Spleen (tissue), 7 donors: ENCODE measurements at regions not wholly inside any gene's neighbourhood (a gene's known extent, or its start where the extent isn't known, plus 50 kb on each side); places are given as distances from the start of the nearest gene placed in this dataset.

Experiments used
- POLR2A ChIP-seq, 3 donors: fragments of 450-650 bp; IDR thresholded peaks; one replicate each; pipeline ENCODE4 v1.5.1; 2017; ENCODE audit warnings: antibody characterized with exemption in 3 of 3, mild to moderate bottlenecking in 1 of 3
- TF ChIP-seq, protein P1 (sequence below), 11 experiments: fragments of 200-600 bp in 7 of 11; fragments of 450-650 bp in 4 of 11; sonication (generic) in 4 of 11; IDR thresholded peaks in 8 of 11; conservative IDR thresholded peaks in 3 of 11; 1 replicate in 7 of 11; 2 replicates in 4 of 11; pipeline versions ENCODE4 v1.4.0 to v1.8.0; 2016 to 2021; ENCODE audit warnings: antibody characterized with exemption in 11 of 11, inconsistent platforms in 4 of 11, mild to moderate bottlenecking in 1 of 11
- donor health status: DM: no; HTN: no; CAD: no; lungs with moderate emphysema.
- donor health status: DM: no; HTN: no; CAD: no.
- donor health status: DM: no; HTN: no; CAD: no.

DNA sequence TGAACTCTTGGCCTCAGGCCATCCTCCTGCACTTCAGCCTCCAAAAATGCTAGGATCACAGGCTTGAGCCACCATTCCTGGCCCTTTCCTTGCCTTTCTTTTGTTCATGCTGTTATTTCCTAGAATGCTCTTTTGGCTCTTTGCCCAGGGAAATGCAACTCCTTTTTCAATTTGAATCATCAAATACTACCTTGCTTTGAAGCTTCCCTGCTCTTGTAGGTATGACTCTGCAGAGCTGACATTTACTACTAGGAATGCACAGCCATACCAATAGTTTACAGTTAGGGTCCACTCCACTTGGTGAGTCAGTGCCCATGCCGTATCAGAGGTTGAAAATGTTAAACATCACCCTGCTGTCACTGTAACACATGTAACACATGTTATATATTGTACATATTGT is 107.0 kb upstream of the CRY1 start:
- TF ChIP-seq, protein P1, sequence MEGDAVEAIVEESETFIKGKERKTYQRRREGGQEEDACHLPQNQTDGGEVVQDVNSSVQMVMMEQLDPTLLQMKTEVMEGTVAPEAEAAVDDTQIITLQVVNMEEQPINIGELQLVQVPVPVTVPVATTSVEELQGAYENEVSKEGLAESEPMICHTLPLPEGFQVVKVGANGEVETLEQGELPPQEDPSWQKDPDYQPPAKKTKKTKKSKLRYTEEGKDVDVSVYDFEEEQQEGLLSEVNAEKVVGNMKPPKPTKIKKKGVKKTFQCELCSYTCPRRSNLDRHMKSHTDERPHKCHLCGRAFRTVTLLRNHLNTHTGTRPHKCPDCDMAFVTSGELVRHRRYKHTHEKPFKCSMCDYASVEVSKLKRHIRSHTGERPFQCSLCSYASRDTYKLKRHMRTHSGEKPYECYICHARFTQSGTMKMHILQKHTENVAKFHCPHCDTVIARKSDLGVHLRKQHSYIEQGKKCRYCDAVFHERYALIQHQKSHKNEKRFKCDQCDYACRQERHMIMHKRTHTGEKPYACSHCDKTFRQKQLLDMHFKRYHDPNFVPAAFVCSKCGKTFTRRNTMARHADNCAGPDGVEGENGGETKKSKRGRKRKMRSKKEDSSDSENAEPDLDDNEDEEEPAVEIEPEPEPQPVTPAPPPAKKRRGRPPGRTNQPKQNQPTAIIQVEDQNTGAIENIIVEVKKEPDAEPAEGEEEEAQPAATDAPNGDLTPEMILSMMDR (IDR thresholded peaks at IDR 0.05 in 8 of 11, conservative IDR thresholded peaks at IDR 0.05 in 3 of 11): no peak
- TF ChIP-seq POLR2A (IDR thresholded peaks at IDR 0.05): no peak
